B cell (primary cell): ENCODE measurements at regions not wholly inside any gene's neighbourhood (a gene's known extent, or its start where the extent isn't known, plus 50 kb on each side); places are given as distances from the start of the nearest gene placed in this dataset.
"Not testable (repeated sequence)": the region's sequence is repeated elsewhere in the genome, so short reads cannot be mapped to it uniquely, and the experiment has no call there.

Experiments used
- CTCF ChIP-seq: fragments of 200-600 bp; IDR thresholded peaks from one replicate; pipeline ENCODE4 v1.8.0; 2022; ENCODE audit warnings: antibody characterized with exemption, mild to moderate bottlenecking
- EZH2 ChIP-seq: IDR thresholded peaks from 2 replicates; pipeline ENCODE4 v1.6.1; 2012; ENCODE audit warnings: borderline replicate concordance, low read depth, mild to moderate bottlenecking, moderate library complexity, low read length; ENCODE audit not compliant: insufficient read depth, poor library complexity, severe bottlenecking

GRCh38 chr9:85834591-85834990 is 92.8 kb upstream of the AGTPBP1 start:
- TF ChIP-seq CTCF, EZH2: not testable (repeated sequence)
